ENCODE measurements at regions not wholly inside any gene's neighbourhood (a gene's known extent, or its start where the extent isn't known, plus 50 kb on each side); places are given as distances from the start of the nearest gene placed in this dataset.
"Not testable (repeated sequence)": the region's sequence is repeated elsewhere in the genome, so short reads cannot be mapped to it uniquely, and the experiment has no call there.

DNA sequence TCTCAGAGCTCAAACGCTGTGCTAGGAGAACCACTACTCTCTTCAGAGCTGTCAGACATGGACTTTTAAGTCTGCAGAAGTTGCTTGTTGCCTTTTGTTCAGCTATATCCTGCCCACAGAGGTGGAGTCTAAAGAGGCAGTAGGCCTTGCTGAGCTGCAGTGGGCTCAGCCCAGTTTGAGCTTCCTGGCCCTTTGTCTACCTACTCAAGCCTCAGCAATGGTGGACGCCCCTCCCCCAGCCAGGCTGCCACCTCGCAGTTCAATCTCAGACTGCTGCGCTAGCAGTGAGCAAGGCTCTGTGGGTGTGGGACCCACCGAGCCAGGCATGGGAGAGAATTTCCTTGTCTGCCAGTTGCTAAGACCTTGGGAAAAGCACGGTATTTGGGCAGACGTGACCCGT, 426.2 kb downstream of the PIK3C3 start:
- TF ChIP-seq CTCF (optimal IDR thresholded peaks at IDR 0.05 in 1 of 3, IDR thresholded peaks at IDR 0.05 in 1 of 3, conservative IDR thresholded peaks at IDR 0.05 in 1 of 3; ENCODE audit: extremely low read depth in 1 of 3, insufficient read depth in 2 of 3, low read length in 3 of 3); EZH2 (IDR thresholded peaks at IDR 0.05; ENCODE audit: low read length): not testable (repeated sequence)
